ENCODE measurements at regions not wholly inside any gene's neighbourhood (a gene's known extent, or its start where the extent isn't known, plus 50 kb on each side); places are given as distances from the start of the nearest gene placed in this dataset.

DNA sequence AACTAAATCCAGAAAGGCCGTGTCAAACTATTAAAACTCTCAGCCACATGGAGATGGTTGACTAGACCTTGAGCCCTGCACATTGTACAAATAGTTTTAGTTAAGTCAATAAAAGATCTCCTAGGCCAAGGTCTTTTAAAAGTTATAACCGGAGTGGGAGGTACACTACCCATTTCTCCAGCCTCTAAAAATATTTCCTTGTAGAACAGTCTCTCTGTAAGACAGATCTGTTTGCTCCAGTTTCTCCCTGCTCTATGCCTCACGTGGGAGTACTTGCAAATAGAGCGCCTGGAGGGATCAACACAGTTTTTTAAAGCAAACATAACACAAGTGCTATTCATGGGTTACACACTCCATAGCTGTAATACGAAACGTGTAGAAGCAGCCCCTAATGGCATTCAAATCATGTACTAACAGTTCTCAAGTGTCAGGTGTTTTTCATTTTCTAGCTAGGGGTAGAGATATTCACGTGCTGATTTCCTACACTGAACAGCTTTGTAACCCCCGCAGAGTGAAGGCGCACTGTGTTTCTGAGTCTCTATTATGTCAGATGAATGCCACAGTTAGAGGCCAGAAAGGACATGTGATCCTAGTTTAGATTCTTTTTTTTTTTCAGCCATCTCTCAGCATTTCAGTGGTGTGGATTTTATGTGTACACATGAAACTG, 703.4 kb upstream of the GRAMD2B start:
- no peak for DNase-seq

DNA sequence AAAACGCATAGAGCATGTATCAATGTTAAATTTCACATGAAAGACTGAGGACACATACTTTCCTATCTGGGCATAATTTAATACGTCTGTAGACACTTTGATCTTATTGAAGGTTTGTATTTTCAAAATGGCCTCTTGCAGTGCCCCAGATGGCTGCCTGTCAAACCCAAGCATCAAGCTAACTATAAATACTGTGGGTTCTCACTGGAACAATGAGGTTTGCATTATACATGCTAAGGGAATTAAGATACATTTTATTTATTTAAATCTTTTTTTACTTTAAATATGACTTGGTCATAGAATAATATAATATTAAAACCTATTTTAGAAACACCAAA, 702.9 kb upstream of the GRAMD2B start:
- no peak for DNase-seq

DNA sequence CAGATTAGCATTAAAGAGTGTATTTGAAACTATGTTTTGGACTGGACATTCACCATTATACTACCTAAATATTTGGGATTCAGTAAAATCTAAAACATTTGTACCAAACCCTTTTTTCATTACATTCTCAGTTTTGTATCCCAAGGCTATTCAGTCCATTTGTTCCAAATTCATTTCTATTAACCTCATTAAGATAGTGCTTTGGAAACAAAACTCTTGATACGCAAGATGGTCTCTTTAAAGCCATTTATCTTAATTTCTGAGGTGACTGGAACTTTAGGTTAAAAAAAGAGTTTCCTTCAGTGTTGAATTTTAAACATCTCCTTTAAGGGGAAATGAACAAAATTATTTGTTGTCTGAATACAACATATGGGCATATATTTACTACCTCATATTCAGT, 702.5 kb upstream of the GRAMD2B start:
- no peak for DNase-seq

DNA sequence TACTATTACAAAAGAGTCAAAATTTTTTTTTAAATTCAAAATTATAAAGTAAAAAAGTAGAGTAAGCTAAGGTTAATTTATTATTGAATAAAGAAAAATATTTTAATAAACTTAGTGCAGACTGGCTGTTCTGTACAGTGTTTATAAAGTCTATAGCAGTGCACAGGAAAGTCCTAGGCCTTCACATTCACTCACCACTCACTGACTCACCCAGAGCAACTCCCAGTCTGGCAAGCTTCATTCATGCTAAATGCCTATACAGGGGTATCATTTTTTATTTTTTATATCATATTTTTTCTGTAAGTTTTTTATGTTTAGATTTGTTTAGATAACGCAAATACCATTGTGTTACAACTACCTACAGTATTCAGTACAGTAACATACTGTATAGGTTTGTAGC, 700.7 kb upstream of the GRAMD2B start:
- DNase-seq: no peak

DNA sequence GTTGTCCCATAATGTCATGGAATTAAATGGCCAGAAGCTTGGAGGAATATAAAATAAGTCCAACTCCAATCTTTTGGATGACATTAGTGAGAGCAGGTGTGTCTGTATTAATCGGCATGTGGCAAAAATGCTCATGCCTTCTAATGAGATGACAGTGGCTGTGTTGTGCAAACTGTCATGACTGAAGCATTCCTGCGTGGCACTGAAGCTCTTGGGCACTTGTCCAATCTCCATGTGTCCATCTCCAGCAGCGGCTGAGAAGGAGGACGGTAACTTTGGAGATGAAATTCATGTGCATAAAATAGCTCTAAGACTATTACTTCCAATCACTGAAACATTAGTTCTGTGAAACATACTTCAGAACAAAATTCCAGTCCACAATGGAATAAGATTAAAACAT, 697.5 kb upstream of the GRAMD2B start:
- no peak for DNase-seq

DNA sequence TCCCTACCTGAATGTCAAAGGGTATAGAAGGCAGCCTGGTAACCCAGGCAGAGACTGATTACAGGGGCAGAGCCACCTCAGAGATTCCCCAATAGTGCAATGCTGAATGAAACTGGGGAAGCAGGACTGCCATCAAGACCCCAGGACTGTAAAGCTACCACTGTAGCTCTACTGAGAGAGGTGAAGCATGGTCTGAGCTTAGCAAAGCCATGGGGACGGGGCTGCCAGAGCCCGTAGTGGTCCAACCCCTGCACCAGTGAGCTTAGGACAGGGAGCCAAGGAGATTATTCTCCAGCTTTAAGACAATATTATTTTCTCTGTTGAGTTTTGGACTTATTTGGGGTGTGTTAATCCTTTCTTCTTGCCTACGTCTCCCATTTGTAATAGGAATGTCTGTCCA, 679.3 kb upstream of the GRAMD2B start:
- no peak for DNase-seq

DNA sequence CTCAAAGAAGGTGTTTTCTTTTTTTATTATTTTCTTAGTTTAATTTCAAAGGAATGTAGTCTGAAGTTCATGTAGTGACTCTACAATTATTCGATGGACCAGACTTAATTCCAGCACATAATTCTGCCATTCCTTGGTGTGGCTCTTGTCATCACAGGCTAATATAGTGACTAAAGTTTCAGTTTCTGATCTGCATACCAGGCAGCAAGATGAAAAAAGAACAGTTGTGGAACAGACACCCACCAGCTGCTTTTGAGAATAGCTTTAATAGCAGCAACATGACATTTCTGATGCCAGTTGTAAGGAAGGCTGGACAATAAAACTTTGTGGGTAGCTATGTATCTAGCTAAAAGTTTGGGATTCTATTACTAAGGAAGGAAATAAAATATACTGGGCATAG, 676.3 kb upstream of the GRAMD2B start:
- no peak for DNase-seq

DNA sequence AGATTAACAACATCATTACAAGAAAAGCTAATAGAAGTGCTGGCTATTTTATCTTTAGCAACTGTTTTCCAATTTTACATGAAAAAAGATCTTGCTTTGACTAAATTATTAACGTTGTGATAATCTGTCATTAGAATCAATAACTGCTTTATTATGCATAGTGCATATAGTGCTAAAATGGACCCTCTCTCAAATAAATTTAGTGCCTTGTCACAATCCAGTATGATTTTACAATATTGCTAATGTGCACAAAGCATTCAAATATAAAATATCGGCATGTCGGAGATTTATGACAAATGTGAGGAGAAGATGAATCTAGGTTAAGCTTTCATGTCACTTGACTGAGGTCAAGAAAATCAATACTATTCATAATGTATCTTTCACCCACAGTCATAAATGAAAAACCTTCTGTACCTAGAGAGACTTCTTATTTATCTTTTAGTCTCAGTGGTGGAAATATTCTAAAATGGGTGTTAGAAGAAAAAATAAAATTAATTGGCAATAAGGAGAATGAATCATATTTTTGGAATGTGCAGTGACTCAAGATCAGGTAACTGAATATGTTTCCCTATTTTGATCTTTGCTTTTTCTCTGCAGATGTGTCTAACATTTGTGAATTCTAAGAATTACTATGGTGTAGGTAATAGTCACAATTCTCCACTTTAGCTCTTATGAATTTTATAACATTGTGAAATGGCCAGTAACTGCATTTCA, 672.9 kb upstream of the GRAMD2B start:
- no peak for DNase-seq

DNA sequence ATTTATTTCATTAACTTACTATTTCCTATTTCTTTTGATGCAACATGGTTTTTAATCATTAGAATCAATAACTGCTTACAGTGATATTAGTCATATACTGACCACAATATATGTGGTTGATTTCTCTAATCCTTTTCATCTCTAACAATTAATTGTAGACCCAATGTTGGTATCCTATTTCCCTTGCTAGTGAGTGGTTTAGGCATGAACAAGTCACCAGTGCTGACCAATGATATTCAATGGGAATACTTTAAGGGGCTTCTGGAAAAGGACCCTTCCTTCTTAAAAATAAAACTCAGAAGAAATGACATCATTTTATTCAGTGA, 672.4 kb upstream of the GRAMD2B start:
- no peak for DNase-seq

DNA sequence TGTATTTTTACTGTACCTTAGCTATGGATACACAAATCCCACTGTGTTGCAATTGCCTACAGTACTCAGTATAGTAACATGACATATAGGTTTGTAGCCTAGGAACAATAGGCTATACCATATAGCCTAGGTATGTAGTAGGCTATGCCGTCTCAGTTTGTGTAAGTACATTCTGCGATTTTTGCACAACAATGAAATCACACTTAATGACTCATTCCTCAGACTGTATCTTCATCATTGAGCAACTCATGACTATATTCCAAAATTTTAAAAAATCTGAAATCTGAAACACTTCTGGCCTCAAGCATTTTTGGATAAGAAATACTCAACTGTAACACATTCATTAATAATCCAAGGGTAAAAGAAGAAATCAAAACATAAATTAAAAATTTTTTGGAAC, 666.8 kb upstream of the GRAMD2B start:
- DNase-seq: no peak

DNA sequence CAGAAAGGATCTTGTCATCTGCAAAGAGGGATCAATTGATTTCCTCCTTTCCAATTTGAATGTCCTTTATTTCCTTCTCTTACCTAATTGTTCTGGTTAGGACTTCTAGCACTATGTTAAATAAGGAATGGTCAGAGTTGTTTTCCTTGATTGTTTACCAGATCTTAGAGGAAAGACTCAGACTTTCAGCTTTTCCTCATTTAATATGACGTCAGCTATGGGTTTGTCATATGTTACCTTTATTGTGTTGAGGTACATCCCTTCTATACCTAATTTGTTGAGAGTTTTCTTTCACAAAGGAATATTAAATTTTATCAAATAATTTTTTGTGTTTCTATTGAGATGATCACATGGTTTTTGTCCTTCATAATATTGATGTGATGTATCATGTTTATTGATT, 656.5 kb upstream of the GRAMD2B start:
- no peak for DNase-seq

DNA sequence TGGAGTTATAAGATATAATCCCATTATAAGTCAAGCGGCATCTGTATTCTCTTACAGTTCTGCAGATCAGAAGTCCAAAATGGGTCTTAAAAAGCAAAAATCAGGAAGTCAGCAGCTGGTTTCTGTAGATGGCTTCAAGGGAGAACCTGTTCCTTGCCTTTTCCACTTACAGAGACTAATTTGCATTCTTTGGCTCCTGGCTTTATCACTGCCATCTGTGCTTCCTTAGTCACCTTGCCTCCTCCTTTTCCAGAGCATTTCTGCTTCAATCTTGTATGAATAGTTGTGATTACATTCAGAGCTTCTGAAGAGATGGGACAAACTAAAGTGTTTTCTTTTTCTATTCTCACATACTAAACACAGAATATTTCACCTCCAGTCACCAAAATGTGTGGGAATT, 647.3 kb upstream of the GRAMD2B start:
- DNase-seq: no peak

DNA sequence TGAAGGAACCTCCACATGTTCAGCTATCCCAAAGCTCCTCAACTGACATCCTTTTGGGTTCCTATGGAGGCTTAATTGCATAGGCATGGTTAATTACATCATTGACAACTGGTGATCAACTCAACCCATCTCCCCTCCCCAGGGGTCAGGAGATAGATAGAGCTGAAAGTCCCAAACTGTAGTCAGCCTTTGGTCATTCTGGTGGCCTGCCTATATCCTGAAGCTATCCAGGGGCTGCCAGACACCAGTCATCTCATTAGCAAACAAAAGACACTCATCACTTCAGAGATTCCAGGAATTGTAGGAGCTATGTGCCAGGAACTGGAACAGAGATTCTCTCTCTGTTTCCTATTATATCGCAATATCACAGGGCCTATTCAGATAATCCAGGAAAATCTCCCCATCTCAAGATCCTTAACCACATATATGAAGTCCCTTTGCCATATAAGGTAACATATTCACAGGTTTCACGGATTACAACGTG, 646.5 kb upstream of the GRAMD2B start:
- DNase-seq: no peak

DNA sequence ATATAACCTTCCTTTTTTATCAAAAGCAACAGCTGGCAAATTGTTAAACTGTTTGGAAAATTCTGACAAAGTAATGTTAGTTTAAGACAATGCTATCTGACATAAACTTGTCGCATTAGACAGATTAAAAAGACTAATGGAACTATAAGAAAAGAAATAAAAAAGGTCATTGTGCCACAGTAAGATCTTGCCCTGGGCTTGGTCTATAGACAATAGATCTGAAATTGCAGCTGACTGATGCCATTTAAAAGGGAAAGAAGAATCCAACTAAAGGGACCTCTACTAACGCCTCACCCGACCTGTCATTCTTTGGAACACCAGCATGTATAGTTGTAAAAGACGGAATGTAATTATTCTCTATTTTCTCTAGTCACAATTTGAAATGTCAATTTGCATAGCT, 644.4 kb upstream of the GRAMD2B start:
- DNase-seq: no peak

DNA sequence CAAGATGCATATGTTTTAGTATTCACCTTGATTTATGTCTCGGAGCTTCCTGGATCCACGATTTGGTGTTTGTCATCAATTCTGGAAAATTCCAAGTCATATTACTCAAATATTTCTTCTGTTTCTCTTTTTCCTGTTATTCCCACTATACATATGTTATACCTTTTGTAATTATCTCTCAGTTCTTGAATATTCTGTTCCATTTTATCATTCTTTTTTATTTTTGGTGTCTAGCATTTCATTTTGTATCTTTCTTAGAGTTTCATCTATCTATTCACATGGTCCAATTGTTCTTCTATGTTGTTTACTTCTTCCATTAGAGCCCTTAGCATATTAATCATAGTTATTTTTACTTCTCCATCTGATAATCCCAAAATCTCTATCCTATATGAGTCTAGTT, 637.8 kb upstream of the GRAMD2B start:
- DNase-seq: no peak

DNA sequence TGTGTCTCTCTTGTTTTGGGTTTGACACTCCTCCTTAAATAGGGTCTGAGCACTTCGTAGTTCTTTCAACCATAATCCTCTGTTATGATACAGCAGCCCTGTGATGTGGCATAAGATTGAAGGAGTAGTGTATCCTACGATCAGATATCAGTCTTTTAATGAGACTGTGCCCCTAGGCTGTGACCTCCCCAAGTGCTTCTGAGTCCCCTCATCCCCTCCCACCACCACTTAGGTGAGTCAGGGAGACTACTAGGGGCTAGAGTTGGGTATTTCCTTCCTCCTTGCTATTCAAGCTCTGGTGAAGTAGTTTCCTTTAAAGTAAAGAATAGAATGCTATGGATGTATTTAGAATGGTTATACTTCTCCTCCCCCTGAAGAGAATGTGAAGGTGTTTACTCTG, 637.2 kb upstream of the GRAMD2B start:
- DNase-seq: no peak

DNA sequence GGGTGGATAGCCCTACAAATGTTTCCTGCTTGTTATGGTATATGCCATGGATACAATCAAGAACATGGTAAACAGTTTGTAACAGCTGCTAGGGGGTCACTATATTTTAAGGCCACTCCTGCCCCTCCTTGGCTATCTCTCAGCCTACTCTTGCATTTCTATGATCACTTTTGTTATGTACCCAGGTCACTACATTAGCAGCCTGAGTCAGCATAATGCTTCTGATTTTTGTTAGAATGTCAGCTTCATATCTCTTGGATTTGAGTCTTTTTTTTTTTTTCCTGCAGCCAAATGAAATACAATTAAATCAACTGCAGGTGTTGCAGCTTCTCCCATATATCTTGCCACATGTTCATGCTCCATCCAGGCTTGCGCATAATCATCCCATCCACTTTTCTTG, 629.7 kb upstream of the GRAMD2B start:
- DNase-seq: no peak

DNA sequence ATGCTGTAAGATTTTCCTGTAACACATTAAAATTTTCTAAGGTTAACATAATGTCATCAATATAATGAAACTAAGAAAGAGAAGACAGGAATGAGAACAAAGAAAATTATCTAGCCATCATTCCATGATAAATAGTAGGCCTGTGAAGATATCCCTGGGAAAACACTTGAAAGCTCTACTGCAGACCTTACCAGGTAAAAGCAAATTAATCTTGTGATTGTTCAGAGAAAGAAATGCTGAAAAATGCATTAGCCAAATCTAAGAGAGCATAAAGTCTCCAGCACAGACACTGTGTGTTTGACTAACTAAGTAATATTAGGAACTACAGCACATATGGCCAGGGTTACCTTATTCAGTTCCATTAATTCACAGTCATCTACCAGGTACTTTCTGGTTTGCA, 628.3 kb upstream of the GRAMD2B start:
- no peak for DNase-seq

DNA sequence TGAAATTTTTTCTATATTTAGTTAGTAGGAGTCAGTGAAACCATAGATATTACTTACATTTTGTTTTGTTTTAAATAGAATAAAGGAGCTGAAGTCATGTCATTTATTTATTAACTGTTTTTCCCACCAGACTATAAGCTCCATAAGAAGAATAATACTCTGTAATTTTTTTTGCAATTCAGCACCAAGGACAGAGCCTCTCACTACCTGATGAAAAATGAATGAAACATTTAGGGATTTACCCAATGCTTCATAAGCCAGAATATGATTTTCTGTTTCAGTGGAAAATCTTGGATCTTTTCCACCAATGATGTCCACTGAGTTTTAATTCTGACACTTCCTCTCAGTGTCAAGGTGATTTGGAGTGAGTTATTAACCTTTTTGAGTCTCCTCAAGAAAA, 624.9 kb upstream of the GRAMD2B start:
- DNase-seq: peak; percentile 52

DNA sequence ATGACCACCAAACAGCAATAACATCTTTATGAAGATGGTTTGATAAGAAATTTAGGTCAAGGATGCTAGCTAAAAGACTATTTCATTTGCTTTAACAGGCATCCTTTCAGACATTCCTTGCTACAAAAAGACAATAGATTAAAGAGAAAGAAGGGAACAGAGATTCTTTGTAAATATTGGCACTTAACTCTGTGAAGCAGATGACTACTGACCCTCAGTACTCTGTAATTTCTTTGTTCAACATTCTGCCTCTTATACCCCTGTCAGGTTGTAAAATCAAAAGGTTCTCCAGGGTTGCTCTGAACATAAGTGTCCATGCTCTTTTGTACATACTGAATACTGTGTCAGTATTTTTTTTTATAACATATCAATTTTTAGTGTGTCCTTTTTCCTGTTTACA, 610.6 kb upstream of the GRAMD2B start:
- DNase-seq: no peak

DNA sequence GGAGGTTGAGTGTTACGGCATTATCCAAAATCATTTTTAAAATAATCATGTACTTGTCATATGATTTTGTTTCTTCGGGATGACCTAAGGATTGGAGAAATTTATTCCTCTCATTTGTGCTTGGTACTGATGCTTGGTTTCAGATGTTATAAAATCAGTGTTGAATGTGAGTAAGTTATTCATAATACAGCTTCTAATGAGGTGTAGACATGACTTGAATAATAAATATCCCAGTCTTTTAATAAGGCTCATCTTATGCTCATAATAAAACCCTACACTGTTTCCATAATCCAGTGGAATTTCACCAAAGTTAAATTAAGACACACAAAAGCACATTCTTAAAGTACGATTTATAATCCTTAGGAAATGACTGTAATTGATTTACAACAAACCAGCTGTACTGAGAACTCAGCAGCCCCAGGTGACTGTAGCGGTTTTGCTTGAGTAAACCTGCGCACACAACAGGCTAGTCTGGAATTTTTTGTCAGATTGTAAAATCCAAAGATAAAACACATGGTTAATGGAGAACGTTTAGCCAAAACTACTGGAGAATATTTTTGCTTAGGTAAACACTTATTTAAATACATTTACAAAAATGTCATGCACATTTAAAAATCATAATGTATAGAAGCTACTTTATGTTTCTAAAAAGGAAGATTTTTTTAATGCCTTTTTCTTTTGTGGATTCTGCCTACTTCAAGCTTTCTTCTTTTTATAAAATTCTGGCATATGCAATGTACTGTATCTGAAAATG, 609.8 kb upstream of the GRAMD2B start:
- DNase-seq: no peak

DNA sequence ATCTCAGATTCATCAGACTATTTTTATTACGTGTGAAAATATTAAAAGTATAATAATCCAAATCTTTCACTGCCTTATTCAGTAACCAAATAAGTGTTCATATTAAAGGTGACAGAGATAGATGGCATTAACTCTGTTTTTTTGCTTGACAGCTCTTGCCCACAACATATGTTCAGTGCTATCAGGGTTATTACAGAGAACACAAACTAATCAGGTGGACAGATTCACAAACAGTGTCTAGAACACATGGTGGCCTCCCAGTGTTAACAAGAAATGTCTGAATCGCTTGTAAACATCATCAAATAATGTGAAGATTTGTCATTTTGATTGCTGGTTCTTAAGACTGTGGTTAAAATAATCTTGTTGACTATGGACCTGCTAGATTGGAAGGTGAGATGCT, 609.1 kb upstream of the GRAMD2B start:
- DNase-seq: no peak

DNA sequence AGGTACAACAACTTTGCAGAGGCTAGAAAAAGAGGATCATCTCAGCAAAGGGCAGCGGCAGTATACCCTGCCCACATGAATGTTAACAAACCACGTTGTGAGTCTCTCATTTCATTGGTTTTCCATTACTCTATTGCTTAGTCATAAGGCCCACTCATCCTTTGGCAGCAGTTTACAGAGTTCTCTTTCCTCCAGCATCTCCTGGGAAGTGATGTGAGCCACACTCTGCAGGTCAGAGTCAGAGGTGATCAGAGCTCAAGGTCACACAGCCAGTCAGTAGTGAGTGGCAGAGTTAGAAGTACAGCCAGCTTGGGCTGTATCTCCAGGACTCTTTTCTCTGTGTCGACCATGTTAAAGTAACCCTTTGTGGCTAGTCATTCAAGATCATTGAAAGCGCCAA, 599.6 kb upstream of the GRAMD2B start:
- DNase-seq: no peak

DNA sequence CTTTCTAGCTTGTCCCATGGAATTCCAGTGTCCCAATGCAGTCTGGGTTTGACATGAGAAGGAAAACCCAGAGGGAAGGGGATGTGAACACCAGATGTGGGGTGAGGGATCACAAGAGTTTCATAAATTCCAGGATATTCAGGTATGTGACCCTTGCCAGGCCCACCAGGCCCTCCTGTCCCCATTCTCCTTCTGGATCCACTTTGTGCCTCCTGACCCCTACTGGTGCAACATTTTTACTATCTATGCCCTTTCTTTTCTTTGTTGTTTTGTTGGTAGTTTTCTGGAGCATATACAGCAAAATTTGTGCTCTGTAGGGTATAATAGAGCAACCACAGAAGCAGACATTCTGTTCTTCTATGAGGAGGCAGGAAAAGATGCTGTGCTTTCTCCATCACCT, 597.0 kb upstream of the GRAMD2B start:
- no peak for DNase-seq

DNA sequence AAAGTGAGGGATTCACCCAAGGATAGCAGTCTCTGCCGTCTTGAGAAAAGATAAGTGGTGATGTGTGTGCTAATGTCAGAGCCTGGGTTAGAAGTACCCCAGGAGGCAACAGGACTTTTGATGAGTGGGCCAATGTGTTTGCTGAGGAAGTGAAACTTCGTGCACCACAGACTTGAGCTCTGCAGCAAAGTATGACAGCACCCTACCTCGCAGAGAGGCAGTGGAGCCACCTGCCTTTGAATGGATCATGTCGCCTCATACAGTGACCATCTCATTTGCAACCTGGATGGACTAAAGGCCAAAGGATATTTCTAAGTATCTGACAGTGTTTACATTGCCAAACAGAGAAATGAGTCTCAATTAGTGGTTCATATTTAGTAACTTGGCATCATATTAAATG, 593.9 kb upstream of the GRAMD2B start:
- DNase-seq: no peak
